ENCODE measurements at regions not wholly inside any gene's neighbourhood (a gene's known extent, or its start where the extent isn't known, plus 50 kb on each side); places are given as distances from the start of the nearest gene placed in this dataset.

- no peak overlapping the region for H3K4ac ChIP-seq (ENCODE audit: low read length)
- H4K91ac ChIP-seq (ENCODE audit: low read depth, low read length, poor library complexity): no peak overlapping the region
- DNase-seq (ENCODE audit: low spot score): peak; percentile 3
- no peak overlapping the region for H3K18ac ChIP-seq (ENCODE audit: low read length)
- no peaks in the 10 kb centered on the region for H3K36me3 ChIP-seq (replicated peaks in 1 of 2; ENCODE audit: control insufficient read depth in 2 of 2, insufficient read depth in 2 of 2, low read length in 2 of 2)
- WGBS, 2 donors (ENCODE audit: extremely low coverage in 2 of 2, insufficient read length in 2 of 2, insufficient replicate concordance in 1 of 2): no CpG with 5 or more reads among the region's 3 CpGs
- H2BK15ac ChIP-seq (ENCODE audit: low read length): no peak overlapping the region
- no peak overlapping the region for H3K14ac ChIP-seq (ENCODE audit: low read length)
- H3K27me3 ChIP-seq (ENCODE audit: control insufficient read depth in 3 of 3, insufficient read depth in 3 of 3, low read depth in 1 of 3, low read length in 3 of 3): no peaks in the 10 kb centered on the region
- H3K23ac ChIP-seq (ENCODE audit: low read depth, low read length, poor library complexity): no peak overlapping the region
- no peak overlapping the region for H3K4me2 ChIP-seq (ENCODE audit: insufficient read depth, low read length, poor library complexity, severe bottlenecking)
- no peak overlapping the region for H4K8ac ChIP-seq (ENCODE audit: low read depth, low read length)
- H3K79me1 ChIP-seq (ENCODE audit: low read depth, low read length): no peaks in the 10 kb centered on the region
- no peak overlapping the region for H2BK12ac ChIP-seq (ENCODE audit: low read length)
- no peak overlapping the region for H2BK5ac ChIP-seq (ENCODE audit: low read length)
- H2BK120ac ChIP-seq (ENCODE audit: low read depth, low read length): no peak overlapping the region
- H3K9me3 ChIP-seq (replicated peaks in 1 of 2; ENCODE audit: control insufficient read depth in 2 of 2, insufficient read depth in 1 of 2, low read depth in 1 of 2, low read length in 2 of 2): no peaks in the 10 kb centered on the region
- H3K4me3 ChIP-seq (ENCODE audit: low read length in 2 of 2): no peak overlapping the region
- H3K27ac ChIP-seq (replicated peaks; ENCODE audit: low read length): no peak overlapping the region
- no peaks in the 10 kb centered on the region for H3K4me1 ChIP-seq (ENCODE audit: control insufficient read depth in 2 of 2, insufficient read depth in 1 of 2, low read depth in 1 of 2, low read length in 2 of 2)
- no peak overlapping the region for H2AK5ac ChIP-seq (ENCODE audit: low read depth, low read length)
- no peak overlapping the region for H2AFZ ChIP-seq (ENCODE audit: low read length)
- no peak overlapping the region for H3K9ac ChIP-seq (ENCODE audit: low read depth, low read length, poor library complexity)
These were observed 334.0 kb upstream of the NDST3 start for GRCh38 chr4:117700111-117700892.

- Histone ChIP-seq H3K14ac (ENCODE audit: low read length) (no peak overlapping the region), H2BK5ac (ENCODE audit: low read length) (no peak overlapping the region), H3K4me1 (ENCODE audit: control insufficient read depth in 2 of 2, insufficient read depth in 1 of 2, low read depth in 1 of 2, low read length in 2 of 2) (no peaks in the 10 kb centered on the region), H3K23ac (ENCODE audit: low read depth, low read length, poor library complexity) (no peak overlapping the region), H3K27me3 (ENCODE audit: control insufficient read depth in 3 of 3, insufficient read depth in 3 of 3, low read depth in 1 of 3, low read length in 3 of 3) (no peaks in the 10 kb centered on the region), H3K36me3 (replicated peaks in 1 of 2; ENCODE audit: control insufficient read depth in 2 of 2, insufficient read depth in 2 of 2, low read length in 2 of 2) (no peaks in the 10 kb centered on the region), H3K9ac (ENCODE audit: low read depth, low read length, poor library complexity) (no peak overlapping the region), H2AK5ac (ENCODE audit: low read depth, low read length) (no peak overlapping the region), H2BK12ac (ENCODE audit: low read length) (no peak overlapping the region), H3K9me3 (replicated peaks in 1 of 2; ENCODE audit: control insufficient read depth in 2 of 2, insufficient read depth in 1 of 2, low read depth in 1 of 2, low read length in 2 of 2) (peaks cover 0 to 4% of the 10 kb centered on the region in 2 donors), H2BK120ac (ENCODE audit: low read depth, low read length) (no peak overlapping the region), H3K4ac (ENCODE audit: low read length) (no peak overlapping the region), H2AFZ (ENCODE audit: low read length) (no peak overlapping the region), H4K91ac (ENCODE audit: low read depth, low read length, poor library complexity) (no peak overlapping the region), H3K79me1 (ENCODE audit: low read depth, low read length) (no peaks in the 10 kb centered on the region), H3K18ac (ENCODE audit: low read length) (no peak overlapping the region), H3K4me3 (ENCODE audit: low read length in 2 of 2) (no peak overlapping the region), H3K27ac (replicated peaks; ENCODE audit: low read length) (no peak overlapping the region), H2BK15ac (ENCODE audit: low read length) (no peak overlapping the region), H4K8ac (ENCODE audit: low read depth, low read length) (no peak overlapping the region), H3K4me2 (ENCODE audit: insufficient read depth, low read length, poor library complexity, severe bottlenecking) (no peak overlapping the region)
- 100% methylated on average over 2 of the region's 3 CpGs for whole genome bisulfite sequencing, 2 donors (ENCODE audit: extremely low coverage in 2 of 2, insufficient read length in 2 of 2, insufficient replicate concordance in 1 of 2)
- no peak for DNase-seq (ENCODE audit: low spot score)
These were observed 331.9 kb upstream of the NDST3 start for GRCh38 chr4:117702353-117702752.

- Histone ChIP-seq H3K4me3 (ENCODE audit: low read length in 2 of 2) (no peak overlapping the region), H3K14ac (ENCODE audit: low read length) (no peak overlapping the region), H3K36me3 (replicated peaks in 1 of 2; ENCODE audit: control insufficient read depth in 2 of 2, insufficient read depth in 2 of 2, low read length in 2 of 2) (no peaks in the 10 kb centered on the region), H4K91ac (ENCODE audit: low read depth, low read length, poor library complexity) (no peak overlapping the region), H3K23ac (ENCODE audit: low read depth, low read length, poor library complexity) (no peak overlapping the region), H3K79me1 (ENCODE audit: low read depth, low read length) (no peaks in the 10 kb centered on the region), H2BK15ac (ENCODE audit: low read length) (no peak overlapping the region), H2AK5ac (ENCODE audit: low read depth, low read length) (no peak overlapping the region), H3K27me3 (ENCODE audit: control insufficient read depth in 3 of 3, insufficient read depth in 3 of 3, low read depth in 1 of 3, low read length in 3 of 3) (no peaks in the 10 kb centered on the region), H2BK12ac (ENCODE audit: low read length) (no peak overlapping the region), H3K18ac (ENCODE audit: low read length) (no peak overlapping the region), H3K4ac (ENCODE audit: low read length) (no peak overlapping the region), H3K4me1 (ENCODE audit: control insufficient read depth in 2 of 2, insufficient read depth in 1 of 2, low read depth in 1 of 2, low read length in 2 of 2) (no peaks in the 10 kb centered on the region), H2BK120ac (ENCODE audit: low read depth, low read length) (no peak overlapping the region), H3K9ac (ENCODE audit: low read depth, low read length, poor library complexity) (no peak overlapping the region), H3K9me3 (replicated peaks in 1 of 2; ENCODE audit: control insufficient read depth in 2 of 2, insufficient read depth in 1 of 2, low read depth in 1 of 2, low read length in 2 of 2) (peaks cover 0 to 7% of the 10 kb centered on the region in 2 donors), H3K4me2 (ENCODE audit: insufficient read depth, low read length, poor library complexity, severe bottlenecking) (no peak overlapping the region), H2BK5ac (ENCODE audit: low read length) (no peak overlapping the region), H4K8ac (ENCODE audit: low read depth, low read length) (no peak overlapping the region), H2AFZ (ENCODE audit: low read length) (no peak overlapping the region), H3K27ac (replicated peaks; ENCODE audit: low read length) (no peak overlapping the region)
- no peak for DNase-seq (ENCODE audit: low spot score)
- no CpG with 5 or more reads among the region's 2 CpGs for WGBS, 2 donors (ENCODE audit: extremely low coverage in 2 of 2, insufficient read length in 2 of 2, insufficient replicate concordance in 1 of 2)
These were observed 329.6 kb upstream of the NDST3 start for GRCh38 chr4:117704721-117705120.

- no peak overlapping the region for H3K14ac ChIP-seq (ENCODE audit: low read length)
- no peaks in the 10 kb centered on the region for H3K27me3 ChIP-seq (ENCODE audit: control insufficient read depth in 3 of 3, insufficient read depth in 3 of 3, low read depth in 1 of 3, low read length in 3 of 3)
- H4K91ac ChIP-seq (ENCODE audit: low read depth, low read length, poor library complexity): no peak overlapping the region
- H4K8ac ChIP-seq (ENCODE audit: low read depth, low read length): no peak overlapping the region
- H3K79me1 ChIP-seq (ENCODE audit: low read depth, low read length): no peaks in the 10 kb centered on the region
- no peak for DNase-seq (ENCODE audit: low spot score)
- H3K4ac ChIP-seq (ENCODE audit: low read length): no peak overlapping the region
- H3K36me3 ChIP-seq (replicated peaks in 1 of 2; ENCODE audit: control insufficient read depth in 2 of 2, insufficient read depth in 2 of 2, low read length in 2 of 2): no peaks in the 10 kb centered on the region
- H3K23ac ChIP-seq (ENCODE audit: low read depth, low read length, poor library complexity): no peak overlapping the region
- no peak overlapping the region for H3K4me2 ChIP-seq (ENCODE audit: insufficient read depth, low read length, poor library complexity, severe bottlenecking)
- no CpG with 5 or more reads among the region's 1 CpG for WGBS, 2 donors (ENCODE audit: extremely low coverage in 2 of 2, insufficient read length in 2 of 2, insufficient replicate concordance in 1 of 2)
- H3K4me1 ChIP-seq (ENCODE audit: control insufficient read depth in 2 of 2, insufficient read depth in 1 of 2, low read depth in 1 of 2, low read length in 2 of 2): peaks cover 0 to under 1% of the 10 kb centered on the region in 2 donors
- H3K9me3 ChIP-seq (replicated peaks in 1 of 2; ENCODE audit: control insufficient read depth in 2 of 2, insufficient read depth in 1 of 2, low read depth in 1 of 2, low read length in 2 of 2): no peaks in the 10 kb centered on the region
- no peak overlapping the region for H3K9ac ChIP-seq (ENCODE audit: low read depth, low read length, poor library complexity)
- no peak overlapping the region for H2BK12ac ChIP-seq (ENCODE audit: low read length)
- no peak overlapping the region for H2AK5ac ChIP-seq (ENCODE audit: low read depth, low read length)
- H2BK15ac ChIP-seq (ENCODE audit: low read length): no peak overlapping the region
- H3K4me3 ChIP-seq (ENCODE audit: low read length in 2 of 2): no peak overlapping the region
- H3K27ac ChIP-seq (replicated peaks; ENCODE audit: low read length): no peak overlapping the region
- no peak overlapping the region for H2BK120ac ChIP-seq (ENCODE audit: low read depth, low read length)
- no peak overlapping the region for H3K18ac ChIP-seq (ENCODE audit: low read length)
- H2AFZ ChIP-seq (ENCODE audit: low read length): no peak overlapping the region
- no peak overlapping the region for H2BK5ac ChIP-seq (ENCODE audit: low read length)
These were observed 293.6 kb upstream of the NDST3 start for GRCh38 chr4:117740736-117741135.

Measured in neuronal stem cell (in vitro differentiated cells).